H9 (cell line): ENCODE measurements at regions not wholly inside any gene's neighbourhood (a gene's known extent, or its start where the extent isn't known, plus 50 kb on each side); places are given as distances from the start of the nearest gene placed in this dataset.

Experiments
- DNase-seq: peaks from one replicate; pipeline ENCODE4 v3.0.0-alpha.2; 2017
- H2AFZ ChIP-seq: one replicate; pipeline ENCODE4 v1.6.1; 2013; ENCODE audit warnings: mild to moderate bottlenecking, low read length, control low read depth, moderate library complexity
- H2AK5ac ChIP-seq: 2 replicates; pipeline ENCODE4 v1.6.1; 2013; ENCODE audit warnings: low read length, control low read depth, mixed read lengths; ENCODE audit not compliant: insufficient read length
- H2BK120ac ChIP-seq: one replicate; pipeline ENCODE4 v1.6.1; 2013; ENCODE audit warnings: low read depth, mild to moderate bottlenecking, low read length, control low read depth, inconsistent platforms; ENCODE audit not compliant: poor library complexity, severe bottlenecking
- H2BK12ac ChIP-seq: 2 replicates; pipeline ENCODE4 v1.6.1; 2013; ENCODE audit warnings: low read length, control low read depth, mixed read lengths, low read depth; ENCODE audit not compliant: insufficient read length
- H2BK15ac ChIP-seq: 2 replicates; pipeline ENCODE4 v1.6.1; 2013; ENCODE audit warnings: low read depth, low read length, control low read depth
- H2BK20ac ChIP-seq: one replicate; pipeline ENCODE4 v1.6.1; 2013; ENCODE audit warnings: low read depth, mild to moderate bottlenecking, low read length, control low read depth, inconsistent platforms; ENCODE audit not compliant: poor library complexity, severe bottlenecking
- H2BK5ac ChIP-seq: 2 replicates; pipeline ENCODE4 v1.6.1; 2013; ENCODE audit warnings: low read length, control low read depth, mixed read lengths; ENCODE audit not compliant: insufficient read length
- H3K14ac ChIP-seq: 2 replicates; pipeline ENCODE4 v1.6.1; 2013; ENCODE audit warnings: low read length, control low read depth; ENCODE audit not compliant: insufficient read depth
- H3K18ac ChIP-seq: 2 replicates; pipeline ENCODE4 v1.6.1; 2013; ENCODE audit warnings: low read depth, mild to moderate bottlenecking, mixed read lengths, low read length, control low read depth; ENCODE audit not compliant: insufficient read length
- H3K23ac ChIP-seq: 2 replicates; pipeline ENCODE4 v1.6.1; 2013; ENCODE audit warnings: low read length, control low read depth, mixed read lengths, low read depth; ENCODE audit not compliant: insufficient read length
- H3K23me2 ChIP-seq: 2 replicates; pipeline ENCODE4 v1.6.1; 2013; ENCODE audit warnings: low read depth, mild to moderate bottlenecking, mixed read lengths, low read length, control low read depth; ENCODE audit not compliant: insufficient read length, poor library complexity, severe bottlenecking
- H3K27ac ChIP-seq: 2 replicates; pipeline ENCODE4 v1.5.1; 2013; ENCODE audit warnings: low read length, control low read depth, mixed read lengths, low read depth; ENCODE audit not compliant: insufficient read length
- H3K27me3 ChIP-seq: 2 replicates; pipeline ENCODE4 v1.6.1; 2013; ENCODE audit warnings: low read length, control low read depth, inconsistent platforms; ENCODE audit not compliant: insufficient read depth
- H3K4ac ChIP-seq: 2 replicates; pipeline ENCODE4 v1.6.1; 2013; ENCODE audit warnings: low read depth, mild to moderate bottlenecking, control low read depth, inconsistent platforms, low read length, moderate library complexity
- H3K4me1 ChIP-seq: 2 replicates; pipeline ENCODE4 v1.6.1; 2013; ENCODE audit warnings: low read length, control low read depth, inconsistent platforms; ENCODE audit not compliant: insufficient read depth
- H3K4me2 ChIP-seq: 2 replicates; pipeline ENCODE4 v1.6.1; 2013; ENCODE audit warnings: low read length, control low read depth, mixed read lengths; ENCODE audit not compliant: insufficient read length, insufficient read depth
- H3K56ac ChIP-seq: 2 replicates; pipeline ENCODE4 v1.6.1; 2013; ENCODE audit warnings: low read depth, mild to moderate bottlenecking, mixed read lengths, low read length, control low read depth; ENCODE audit not compliant: insufficient read length
- H3K79me1 ChIP-seq: 2 replicates; pipeline ENCODE4 v1.6.1; 2013; ENCODE audit warnings: low read depth, mild to moderate bottlenecking, moderate library complexity, low read length, control low read depth, inconsistent platforms; ENCODE audit not compliant: insufficient read depth, poor library complexity, severe bottlenecking
- H3K79me2 ChIP-seq: 2 replicates; pipeline ENCODE4 v1.6.1; 2013; ENCODE audit warnings: low read length, control low read depth, inconsistent platforms; ENCODE audit not compliant: insufficient read depth
- H3K9ac ChIP-seq: 2 replicates; pipeline ENCODE4 v1.6.1; 2013; ENCODE audit warnings: low read length, control low read depth, mixed read lengths; ENCODE audit not compliant: insufficient read length; ENCODE audit errors: extremely low read depth
- H3K9me3 ChIP-seq: one replicate; pipeline ENCODE4 v1.6.1; 2013; ENCODE audit warnings: low read depth, low read length, inconsistent platforms; ENCODE audit not compliant: control insufficient read depth
- H3T11ph ChIP-seq: one replicate; pipeline ENCODE4 v1.6.1; 2013; ENCODE audit warnings: mild to moderate bottlenecking, low read length, control low read depth, inconsistent platforms
- H4K20me1 ChIP-seq: one replicate; pipeline ENCODE4 v1.6.1; 2013; ENCODE audit not compliant: control insufficient read depth, insufficient read length, insufficient read depth
- H4K5ac ChIP-seq: 2 replicates; pipeline ENCODE4 v1.6.1; 2013; ENCODE audit warnings: low read depth, mild to moderate bottlenecking, mixed read lengths, low read length, control low read depth; ENCODE audit not compliant: insufficient read length
- H4K8ac ChIP-seq: replicated peaks from 2 replicates; pipeline ENCODE4 v1.6.1; 2013; ENCODE audit warnings: low read length, control low read depth, mixed read lengths, low read depth; ENCODE audit not compliant: insufficient read length
- H4K91ac ChIP-seq: 2 replicates; pipeline ENCODE4 v1.6.1; 2013; ENCODE audit warnings: low read depth, mild to moderate bottlenecking, moderate library complexity, mixed read lengths, low read length, control low read depth; ENCODE audit not compliant: insufficient read length
- H3K27ac Mint-ChIP-seq, 3 experiments: 2 replicates in 2 of 3; 3 replicates in 1 of 3; pipeline ENCODE4 v1.8.0; 2020 to 2021; ENCODE audit warnings: mixed read lengths in 3 of 3, mild to moderate bottlenecking in 1 of 3, moderate library complexity in 1 of 3
- H3K27me3 Mint-ChIP-seq: 2 replicates; pipeline ENCODE4 v1.8.0; 2021; ENCODE audit warnings: low read depth, mild to moderate bottlenecking, moderate library complexity, mixed read lengths
- H3K36me3 Mint-ChIP-seq, 3 experiments: 2 replicates in 2 of 3; 3 replicates in 1 of 3; pipeline ENCODE4 v1.8.0; 2020 to 2021; ENCODE audit warnings: low read depth in 3 of 3, mixed read lengths in 3 of 3; ENCODE audit not compliant: insufficient read depth in 1 of 3
- H3K4me1 Mint-ChIP-seq, 2 experiments: 2 replicates each; pipeline ENCODE4 v1.8.0; 2020; ENCODE audit warnings: mixed read lengths in 2 of 2
- H3K4me3 Mint-ChIP-seq, 2 experiments: 2 replicates in 1 of 2; 3 replicates in 1 of 2; pipeline ENCODE4 v1.8.0; 2020 to 2021; ENCODE audit warnings: mild to moderate bottlenecking in 2 of 2, mixed read lengths in 2 of 2, moderate library complexity in 1 of 2
- H3K9me3 Mint-ChIP-seq, 2 experiments: 2 replicates in 1 of 2; 3 replicates in 1 of 2; pipeline ENCODE4 v1.8.0; 2020; ENCODE audit warnings: mild to moderate bottlenecking in 2 of 2, mixed read lengths in 2 of 2, moderate library complexity in 1 of 2
- WGBS: extraction: QIAGEN DNeasy Blood & Tissue Kit; methylation state at CpG from one replicate; pipeline ENCODE4 v1.1.7; 2013; ENCODE audit warnings: missing lambda C conversion rate, low lambda C conversion rate, mixed read lengths; ENCODE audit not compliant: insufficient read length; ENCODE audit errors: extremely low coverage; 5-methylcytosine and 5-hydroxymethylcytosine counted together
- TF ChIP-seq, protein P1 (sequence below): fragments of 200-600 bp; sonication (generic); conservative IDR thresholded peaks from 3 replicates; pipeline ENCODE4 v1.8.0; 2021; ENCODE audit warnings: antibody characterized with exemption, mild to moderate bottlenecking

DNA sequence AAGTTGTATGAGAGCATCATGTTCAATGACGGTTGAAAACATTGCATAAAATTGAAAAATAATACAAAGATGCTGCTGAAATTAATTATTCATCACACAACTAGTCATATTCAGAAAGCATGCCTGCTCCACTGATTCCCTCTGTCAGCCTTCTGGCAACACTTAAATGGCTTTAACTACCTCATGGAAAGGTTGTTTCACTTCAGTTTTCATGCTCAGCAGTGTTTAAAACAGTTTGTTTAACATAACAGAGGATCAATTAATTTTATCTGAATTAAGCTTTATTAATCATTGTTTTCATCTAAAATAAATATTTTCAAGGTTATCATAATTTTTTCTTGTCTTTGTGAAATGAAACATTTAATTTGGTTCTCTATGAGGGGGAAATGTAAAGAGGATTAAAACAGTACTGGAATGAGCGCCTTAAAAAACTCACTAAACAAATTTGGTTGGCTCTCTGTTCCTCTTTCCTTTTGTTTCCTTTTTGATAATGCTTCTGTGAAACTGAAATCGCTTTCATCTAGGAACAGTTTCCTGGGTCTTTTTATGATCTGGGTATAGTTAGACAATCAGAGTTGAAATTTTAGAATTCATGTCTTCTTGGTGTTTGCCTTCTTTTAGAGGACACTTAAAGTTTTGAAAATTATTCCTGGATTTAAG, 427.4 kb downstream of the SH2D4B start:
- H3K18ac ChIP-seq = no peak overlapping the region
- TF ChIP-seq, protein P1, sequence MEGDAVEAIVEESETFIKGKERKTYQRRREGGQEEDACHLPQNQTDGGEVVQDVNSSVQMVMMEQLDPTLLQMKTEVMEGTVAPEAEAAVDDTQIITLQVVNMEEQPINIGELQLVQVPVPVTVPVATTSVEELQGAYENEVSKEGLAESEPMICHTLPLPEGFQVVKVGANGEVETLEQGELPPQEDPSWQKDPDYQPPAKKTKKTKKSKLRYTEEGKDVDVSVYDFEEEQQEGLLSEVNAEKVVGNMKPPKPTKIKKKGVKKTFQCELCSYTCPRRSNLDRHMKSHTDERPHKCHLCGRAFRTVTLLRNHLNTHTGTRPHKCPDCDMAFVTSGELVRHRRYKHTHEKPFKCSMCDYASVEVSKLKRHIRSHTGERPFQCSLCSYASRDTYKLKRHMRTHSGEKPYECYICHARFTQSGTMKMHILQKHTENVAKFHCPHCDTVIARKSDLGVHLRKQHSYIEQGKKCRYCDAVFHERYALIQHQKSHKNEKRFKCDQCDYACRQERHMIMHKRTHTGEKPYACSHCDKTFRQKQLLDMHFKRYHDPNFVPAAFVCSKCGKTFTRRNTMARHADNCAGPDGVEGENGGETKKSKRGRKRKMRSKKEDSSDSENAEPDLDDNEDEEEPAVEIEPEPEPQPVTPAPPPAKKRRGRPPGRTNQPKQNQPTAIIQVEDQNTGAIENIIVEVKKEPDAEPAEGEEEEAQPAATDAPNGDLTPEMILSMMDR = no peak
- no peak overlapping the region for H3T11ph ChIP-seq

More for the DNA sequence above, 427.4 kb downstream of the SH2D4B start:
- no peak overlapping the region for H2BK120ac ChIP-seq
- Mint-ChIP-seq H3K27ac (no peak overlapping the region), H3K4me1 (peaks cover 0 to 12% of the 10 kb centered on the region in 2 experiments; a peak in 3 of 4 replicates), H3K9me3 (no peaks in the 10 kb centered on the region), H3K27me3 (no peaks in the 10 kb centered on the region), H3K36me3 (no peaks in the 10 kb centered on the region), H3K4me3 (no peak overlapping the region)
- WGBS = no CpG with 5 or more reads among the region's 3 CpGs
- no peak for DNase-seq
- no peaks in the 10 kb centered on the region for H3K23me2 ChIP-seq
- H3K4me2 ChIP-seq = no peak overlapping the region
- H3K79me1 ChIP-seq = no peaks in the 10 kb centered on the region
- H3K27me3 ChIP-seq = no peaks in the 10 kb centered on the region
- no peaks in the 10 kb centered on the region for H3K79me2 ChIP-seq
- no peak overlapping the region for H3K56ac ChIP-seq
- no peak overlapping the region for H4K5ac ChIP-seq
- no peak overlapping the region for H3K14ac ChIP-seq
- H4K20me1 ChIP-seq = no peaks in the 10 kb centered on the region
- no peak overlapping the region for H3K27ac ChIP-seq
- no peak overlapping the region for H2BK12ac ChIP-seq
- H3K4ac ChIP-seq = no peak overlapping the region
- H3K4me1 ChIP-seq = no peaks in the 10 kb centered on the region
- no peak overlapping the region for H3K23ac ChIP-seq
- H3K9me3 ChIP-seq = no peaks in the 10 kb centered on the region
- no peak overlapping the region for H2BK20ac ChIP-seq
- H2BK15ac ChIP-seq = no peak overlapping the region
- no peak overlapping the region for H2BK5ac ChIP-seq
- no peak overlapping the region for H4K8ac ChIP-seq
- H4K91ac ChIP-seq = no peak overlapping the region
- H2AK5ac ChIP-seq = no peak overlapping the region
- no peak overlapping the region for H2AFZ ChIP-seq
- no peak overlapping the region for H3K9ac ChIP-seq
